OCI-LY1 (cell line): ENCODE measurements at regions not wholly inside any gene's neighbourhood (a gene's known extent, or its start where the extent isn't known, plus 50 kb on each side); places are given as distances from the start of the nearest gene placed in this dataset.

ENCODE experiments used
- EZH2 ChIP-seq: fragments of 200-600 bp; sonication (generic), shearing (Covaris generic); IDR thresholded peaks from 2 replicates; pipeline ENCODE4 v1.8.0; 2017; ENCODE audit warnings: borderline replicate concordance, mixed run types, mild to moderate bottlenecking, antibody characterized with exemption, low read length, moderate library complexity, mixed read lengths
- TF ChIP-seq, protein P1 (sequence below): fragments of 200-600 bp; sonication (generic), shearing (Covaris generic); IDR thresholded peaks from 2 replicates; pipeline ENCODE4 v1.5.1; 2017; ENCODE audit warnings: mild to moderate bottlenecking, antibody characterized with exemption, low read length, moderate library complexity, mixed read lengths

- TF ChIP-seq, protein P1, sequence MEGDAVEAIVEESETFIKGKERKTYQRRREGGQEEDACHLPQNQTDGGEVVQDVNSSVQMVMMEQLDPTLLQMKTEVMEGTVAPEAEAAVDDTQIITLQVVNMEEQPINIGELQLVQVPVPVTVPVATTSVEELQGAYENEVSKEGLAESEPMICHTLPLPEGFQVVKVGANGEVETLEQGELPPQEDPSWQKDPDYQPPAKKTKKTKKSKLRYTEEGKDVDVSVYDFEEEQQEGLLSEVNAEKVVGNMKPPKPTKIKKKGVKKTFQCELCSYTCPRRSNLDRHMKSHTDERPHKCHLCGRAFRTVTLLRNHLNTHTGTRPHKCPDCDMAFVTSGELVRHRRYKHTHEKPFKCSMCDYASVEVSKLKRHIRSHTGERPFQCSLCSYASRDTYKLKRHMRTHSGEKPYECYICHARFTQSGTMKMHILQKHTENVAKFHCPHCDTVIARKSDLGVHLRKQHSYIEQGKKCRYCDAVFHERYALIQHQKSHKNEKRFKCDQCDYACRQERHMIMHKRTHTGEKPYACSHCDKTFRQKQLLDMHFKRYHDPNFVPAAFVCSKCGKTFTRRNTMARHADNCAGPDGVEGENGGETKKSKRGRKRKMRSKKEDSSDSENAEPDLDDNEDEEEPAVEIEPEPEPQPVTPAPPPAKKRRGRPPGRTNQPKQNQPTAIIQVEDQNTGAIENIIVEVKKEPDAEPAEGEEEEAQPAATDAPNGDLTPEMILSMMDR: no peak
- TF ChIP-seq EZH2: no peak
These were observed 106.3 kb upstream of the FTMT start for GRCh38 chr5:121745407-121745806.
